K562 (cell line): ENCODE measurements at regions not wholly inside any gene's neighbourhood (a gene's known extent, or its start where the extent isn't known, plus 50 kb on each side); places are given as distances from the start of the nearest gene placed in this dataset.

Experiments
- ATAC-seq: fragments of 200-7000 bp; cut with Tn5 transposase; 3 replicates; pipeline ENCODE4 v1.9.1; 2020; ENCODE audit warnings: moderate library complexity
- BruUV-seq: library from RNA; stranded (reverse); fragments of 400-500 nt; replicated peaks from 2 replicates; lab custom pipeline; 2021; lab: Mats Ljungman, UMichigan
- CTCF ChIA-PET: fragments of 300-600 bp; formaldehyde crosslinking; extraction: SDS; loops from one replicate; lab custom pipeline; 2021; ENCODE audit warnings: low intra/inter-chr PET ratio; lab: Yijun Ruan, JAX
- POLR2A ChIA-PET: fragments of 300-600, 350-650 bp; sonication (Branson Sonifier 250); formaldehyde crosslinking; extraction: SDS; loops from one replicate; lab custom pipeline; 2021; ENCODE audit warnings: antibody characterized with exemption, inconsistent platforms; lab: Yijun Ruan, JAX
- DNase-seq, 4 experiments: peaks; one replicate each; pipeline versions ENCODE4 v3.0.0 to v3.0.0-alpha.2; 2011 to 2018; ENCODE audit warnings: low spot score in 3 of 4, mixed read lengths in 3 of 4; ENCODE audit errors: extremely low read depth in 1 of 4
- FAIRE-seq: peaks from 2 replicates; lab custom pipeline; 2011; peaks lifted over from hg19 to GRCh38; lab: Jason Lieb, UNC
- H2AFZ ChIP-seq: 2 replicates; pipeline ENCODE4 v1.6.0; 2011; ENCODE audit warnings: low read depth, low read length, control low read depth, inconsistent platforms
- H3K27ac ChIP-seq: fragments of 200-600 bp; 3 replicates; pipeline ENCODE4 v1.8.0; 2011; ENCODE audit warnings: low read depth, mild to moderate bottlenecking, control low read depth, inconsistent platforms, low read length, moderate library complexity, mixed read lengths; ENCODE audit errors: extremely low read depth
- H3K27me3 ChIP-seq, 2 experiments: fragments of 300-600 bp in 1 of 2; 2 replicates in 1 of 2; 3 replicates in 1 of 2; pipeline versions ENCODE4 v1.6.0 to v1.8.0; 2011; ENCODE audit warnings: inconsistent platforms in 2 of 2, low read length in 2 of 2, mild to moderate bottlenecking in 1 of 2, mixed read lengths in 1 of 2, moderate library complexity in 1 of 2; ENCODE audit not compliant: control insufficient read depth in 2 of 2, insufficient read depth in 2 of 2
- H3K36me3 ChIP-seq: fragments of 300-600 bp; 3 replicates; pipeline ENCODE4 v1.8.0; 2011; ENCODE audit warnings: mild to moderate bottlenecking, low read length, inconsistent platforms; ENCODE audit not compliant: control insufficient read depth, insufficient read depth
- H3K4me1 ChIP-seq, 2 experiments: fragments of 200-600 bp in 1 of 2; replicated peaks in 1 of 2; 2 replicates in 1 of 2; 3 replicates in 1 of 2; pipeline versions ENCODE4 v1.5.1 to v1.8.0; 2011; ENCODE audit warnings: inconsistent platforms in 2 of 2, low read length in 2 of 2, mild to moderate bottlenecking in 1 of 2, mixed read lengths in 1 of 2, moderate library complexity in 1 of 2; ENCODE audit not compliant: control insufficient read depth in 2 of 2, insufficient read depth in 2 of 2
- H3K4me2 ChIP-seq: 2 replicates; pipeline ENCODE4 v1.6.1; 2011; ENCODE audit warnings: low read length, control low read depth, inconsistent platforms, mixed read lengths; ENCODE audit not compliant: insufficient read depth
- H3K4me3 ChIP-seq: fragments of 200-600 bp; sonication (generic), shearing (Covaris generic); 2 replicates; pipeline ENCODE4 v1.5.1; 2016; ENCODE audit warnings: control low read depth, inconsistent platforms
- H3K79me2 ChIP-seq: fragments of 200-600 bp; 3 replicates; pipeline ENCODE4 v1.8.0; 2011; ENCODE audit warnings: low read length, inconsistent platforms; ENCODE audit not compliant: control insufficient read depth, insufficient read depth
- H3K9ac ChIP-seq, 2 experiments: 2 replicates each; pipeline versions ENCODE4 v1.6.0 to v1.6.1; 2011; ENCODE audit warnings: low read depth in 2 of 2, low read length in 2 of 2, control low read depth in 1 of 2, inconsistent platforms in 1 of 2, mild to moderate bottlenecking in 1 of 2, mixed read lengths in 1 of 2; ENCODE audit not compliant: insufficient read depth in 1 of 2
- H3K9me1 ChIP-seq: one replicate; pipeline ENCODE4 v1.6.0; 2011; ENCODE audit warnings: inconsistent platforms, mild to moderate bottlenecking, low read length, moderate library complexity; ENCODE audit not compliant: control insufficient read depth, insufficient read depth
- H3K9me3 ChIP-seq: replicated peaks from 2 replicates; pipeline ENCODE4 v1.5.1; 2011; ENCODE audit warnings: low read depth, low read length, inconsistent platforms; ENCODE audit not compliant: control insufficient read depth, insufficient read depth
- H4K20me1 ChIP-seq: replicated peaks from 2 replicates; pipeline ENCODE4 v1.6.1; 2011; ENCODE audit warnings: low read length, inconsistent platforms, mixed read lengths; ENCODE audit not compliant: control insufficient read depth, insufficient read depth
- ASH1L ChIP-seq: fragments of 450-650 bp; IDR thresholded peaks from 2 replicates; pipeline ENCODE4 v1.6.1; 2018; ENCODE audit warnings: borderline replicate concordance, mild to moderate bottlenecking, low read depth; ENCODE audit not compliant: partially characterized antibody
- BCOR ChIP-seq: fragments of 450-650 bp; IDR thresholded peaks from 2 replicates; pipeline ENCODE4 v1.6.1; 2016
- CBX2 ChIP-seq: fragments of 200-600 bp; sonication (generic); IDR thresholded peaks from one replicate; pipeline ENCODE4 v1.6.1; 2012; ENCODE audit warnings: mild to moderate bottlenecking, low read length, inconsistent platforms; ENCODE audit not compliant: insufficient read depth, poor library complexity, severe bottlenecking
- CGGBP1 ChIP-seq: fragments of 250-450 bp; sonication (Bioruptor Pico); IDR thresholded peaks from 2 replicates; pipeline ENCODE4 v1.9.0; 2021; ENCODE audit warnings: mild to moderate bottlenecking
- E2F1 ChIP-seq: sonication (generic); formaldehyde crosslinking; IDR thresholded peaks from 2 replicates; pipeline ENCODE4 v1.8.1; 2023; ENCODE audit warnings: mild to moderate bottlenecking, missing genetic modification reagents, moderate library complexity
- ESRRA ChIP-seq: fragments of 450-650 bp; IDR thresholded peaks from 2 replicates; pipeline ENCODE4 v1.6.1; 2014; ENCODE audit warnings: low read depth, mild to moderate bottlenecking, moderate library complexity, borderline replicate concordance
- IRF2 ChIP-seq: sonication (generic); formaldehyde crosslinking; IDR thresholded peaks from 2 replicates; pipeline ENCODE4 v1.8.1; 2022; ENCODE audit warnings: mild to moderate bottlenecking, missing genetic modification reagents
- MLX ChIP-seq, 2 experiments: fragments of 450-650 bp in 1 of 2; sonication (generic) in 1 of 2; formaldehyde crosslinking; conservative IDR thresholded peaks; 2 replicates each; pipeline versions ENCODE4 v1.4.0 to v1.8.1; 2020 to 2022; ENCODE audit warnings: mild to moderate bottlenecking in 1 of 2, missing genetic modification reagents in 1 of 2
- NCOA1 ChIP-seq: fragments of 450-650 bp; IDR thresholded peaks from 2 replicates; pipeline ENCODE4 v1.6.1; 2016; ENCODE audit warnings: low read depth
- NFIC ChIP-seq: fragments of 450-650 bp; IDR thresholded peaks from 2 replicates; pipeline ENCODE4 v1.6.1; 2017; ENCODE audit warnings: mild to moderate bottlenecking, inconsistent platforms
- NR2C2 ChIP-seq, 2 experiments: fragments of 200-800 bp in 1 of 2; sonication (Bioruptor generic) in 1 of 2; sonication (generic) in 1 of 2; formaldehyde crosslinking in 1 of 2; IDR thresholded peaks; 2 replicates each; pipeline versions ENCODE4 v1.6.1 to v1.8.0; 2016 to 2022; ENCODE audit warnings: mild to moderate bottlenecking in 1 of 2, missing compliant biosample characterization in 1 of 2, missing genetic modification characterization in 1 of 2, missing genetic modification reagents in 1 of 2
- RBBP5 ChIP-seq: fragments of 200-600 bp; sonication (generic); IDR thresholded peaks from 2 replicates; pipeline ENCODE4 v1.6.1; 2012; ENCODE audit warnings: borderline replicate concordance, mild to moderate bottlenecking, low read length, control low read depth, inconsistent platforms; ENCODE audit not compliant: insufficient read depth, poor library complexity, severe bottlenecking
- RBM39 ChIP-seq: fragments of 200-400 bp; formaldehyde crosslinking; optimal IDR thresholded peaks from 2 replicates; pipeline ENCODE3; 2018; ENCODE audit warnings: low read depth, low read length
- SMAD1 ChIP-seq: fragments of 150-350 bp; IDR thresholded peaks from 2 replicates; pipeline ENCODE4 v1.6.1; 2014; ENCODE audit warnings: low read length, low read depth; ENCODE audit not compliant: partially characterized antibody
- TARDBP ChIP-seq: fragments of 450-650 bp; IDR thresholded peaks from 2 replicates; pipeline ENCODE4 v1.6.1; 2016
- TCF3 ChIP-seq: sonication (generic); formaldehyde crosslinking; IDR thresholded peaks from 2 replicates; pipeline ENCODE4 v1.4.0; 2020; ENCODE audit warnings: mild to moderate bottlenecking, missing genetic modification reagents
- TCF7 ChIP-seq: sonication (generic); IDR thresholded peaks from 2 replicates; pipeline ENCODE4 v1.6.1; 2016; ENCODE audit warnings: antibody characterized with exemption, borderline replicate concordance
- TEAD4 ChIP-seq, 2 experiments: sonication (generic) in 1 of 2; formaldehyde crosslinking in 1 of 2; IDR thresholded peaks; 2 replicates each; pipeline versions ENCODE4 v1.6.1 to v1.8.0; 2012 to 2022; ENCODE audit warnings: borderline replicate concordance in 1 of 2, inconsistent platforms in 1 of 2, low read length in 1 of 2, mild to moderate bottlenecking in 1 of 2, missing genetic modification reagents in 1 of 2
- TRIM28 ChIP-seq: fragments of 450-650 bp; IDR thresholded peaks from 2 replicates; pipeline ENCODE4 v1.6.1; 2017
- ZNF174 ChIP-seq: fragments of 250-450 bp; sonication (Bioruptor Pico); IDR thresholded peaks from 2 replicates; pipeline ENCODE4 v1.4.0; 2020; ENCODE audit warnings: mild to moderate bottlenecking
- WGBS: fragments of 100-300 bp; shearing (Covaris generic); methylation state at CpG from one replicate; pipeline ENCODE4 v1.1.6; 2016; ENCODE audit warnings: low coverage, mixed read lengths; ENCODE audit not compliant: insufficient coverage; ENCODE audit errors: missing lambda C conversion rate; 5-methylcytosine and 5-hydroxymethylcytosine counted together
- in situ Hi-C: fragments of 300-500 bp; cut with MboI; formaldehyde crosslinking; loops from 4 replicates; pipeline ENCODE4 v1.15.0; 2018; ENCODE audit warnings: inconsistent platforms, mixed read lengths
- intact Hi-C: fragments of 100-400 bp; cut with micrococcal nuclease; formaldehyde crosslinking; loops from 2 replicates; pipeline ENCODE4 v1.14.2; 2022

- no peak for TF ChIP-seq NFIC
- no peak for TF ChIP-seq CBX2
- TF ChIP-seq TCF7: no peak
- TF ChIP-seq MLX (CRISPR knock-in tag; conservative IDR thresholded peaks at IDR 0.05): no peak
- TF ChIP-seq BCOR: no peak
- TF ChIP-seq ESRRA: no peak
Observed at GRCh38 chr18:78867131-78867530, 112.5 kb upstream of the SALL3 start (continued).

GRCh38 chr18:78868330-78869316 is 111.0 kb upstream of the SALL3 start:
- Histone ChIP-seq H3K9ac (no peak overlapping the region), H4K20me1 (no peaks in the 10 kb centered on the region), H3K9me1 (no peaks in the 10 kb centered on the region), H3K36me3 (no peaks in the 10 kb centered on the region), H3K27ac (no peak overlapping the region), H2AFZ (no peak overlapping the region), H3K4me2 (no peak overlapping the region), H3K79me2 (no peaks in the 10 kb centered on the region), H3K9me3 (no peaks in the 10 kb centered on the region), H3K27me3 (peaks cover 0 to 27% of the 10 kb centered on the region in 2 experiments; a peak in 3 of 5 replicates), H3K4me1 (no peaks in the 10 kb centered on the region), H3K4me3 (no peak overlapping the region)
- intact Hi-C loops (no loop called here), in situ Hi-C loops (no loop called here)
- WGBS: 4% methylated on average over 16 of the region's 17 CpGs
- ChIA-PET POLR2A (no interaction called here), CTCF (no interaction called here)
- BruUV-seq: no TSS peak
- ATAC-seq (no peak), FAIRE-seq (no peak), DNase-seq (no peak)
- TF ChIP-seq RBM39 (no peak), RBBP5 (no peak), TARDBP (no peak), TEAD4 (IDR thresholded peaks at IDR 0.05; ENCODE audit: low read length) (no peak), TEAD4 (CRISPR knock-in tag; IDR thresholded peaks at IDR 0.05; ENCODE audit: borderline replicate concordance) (no peak), IRF2 (CRISPR knock-in tag) (no peak), ZNF174 (no peak), NR2C2 (CRISPR knock-in tag; IDR thresholded peaks at IDR 0.05) (no peak), NR2C2 (tag; IDR thresholded peaks at IDR 0.05) (no peak), ASH1L (no peak), CGGBP1 (CRISPR knock-in tag) (no peak), SMAD1 (no peak), E2F1 (CRISPR knock-in tag) (no peak), TCF3 (no peak), NCOA1 (no peak), TRIM28 (no peak)
